ENCODE measurements at regions not wholly inside any gene's neighbourhood (a gene's known extent, or its start where the extent isn't known, plus 50 kb on each side); places are given as distances from the start of the nearest gene placed in this dataset.
A peak's percentile ranks its signal among the peaks of the same experiment; 100 is the strongest.

- POLR2A ChIA-PET: no interaction called here
- ATAC-seq (no peak), DNase-seq (ENCODE audit: low spot score) (no peak)
- CTCF ChIA-PET: no interaction called here
- H3K27me3 Mint-ChIP-seq (ENCODE audit: low read depth): peaks cover 10% of the 10 kb centered on the region; the same call in 1 of the 2 replicates
- TF ChIP-seq NFYB (CRISPR knock-in tag; conservative IDR thresholded peaks at IDR 0.05; ENCODE audit: low read depth): no peak
- peak; percentile 34; the same call in 1 of the 2 replicates for TF ChIP-seq GABPB1 (CRISPR knock-in tag; IDR thresholded peaks at IDR 0.05)
- TF ChIP-seq ETV6 (CRISPR knock-in tag; IDR thresholded peaks at IDR 0.05): no peak
- TF ChIP-seq USF2 (CRISPR knock-in tag; IDR thresholded peaks at IDR 0.05): no peak
- TF ChIP-seq TEAD4 (CRISPR knock-in tag; IDR thresholded peaks at IDR 0.05): no peak
- TF ChIP-seq, protein P1, sequence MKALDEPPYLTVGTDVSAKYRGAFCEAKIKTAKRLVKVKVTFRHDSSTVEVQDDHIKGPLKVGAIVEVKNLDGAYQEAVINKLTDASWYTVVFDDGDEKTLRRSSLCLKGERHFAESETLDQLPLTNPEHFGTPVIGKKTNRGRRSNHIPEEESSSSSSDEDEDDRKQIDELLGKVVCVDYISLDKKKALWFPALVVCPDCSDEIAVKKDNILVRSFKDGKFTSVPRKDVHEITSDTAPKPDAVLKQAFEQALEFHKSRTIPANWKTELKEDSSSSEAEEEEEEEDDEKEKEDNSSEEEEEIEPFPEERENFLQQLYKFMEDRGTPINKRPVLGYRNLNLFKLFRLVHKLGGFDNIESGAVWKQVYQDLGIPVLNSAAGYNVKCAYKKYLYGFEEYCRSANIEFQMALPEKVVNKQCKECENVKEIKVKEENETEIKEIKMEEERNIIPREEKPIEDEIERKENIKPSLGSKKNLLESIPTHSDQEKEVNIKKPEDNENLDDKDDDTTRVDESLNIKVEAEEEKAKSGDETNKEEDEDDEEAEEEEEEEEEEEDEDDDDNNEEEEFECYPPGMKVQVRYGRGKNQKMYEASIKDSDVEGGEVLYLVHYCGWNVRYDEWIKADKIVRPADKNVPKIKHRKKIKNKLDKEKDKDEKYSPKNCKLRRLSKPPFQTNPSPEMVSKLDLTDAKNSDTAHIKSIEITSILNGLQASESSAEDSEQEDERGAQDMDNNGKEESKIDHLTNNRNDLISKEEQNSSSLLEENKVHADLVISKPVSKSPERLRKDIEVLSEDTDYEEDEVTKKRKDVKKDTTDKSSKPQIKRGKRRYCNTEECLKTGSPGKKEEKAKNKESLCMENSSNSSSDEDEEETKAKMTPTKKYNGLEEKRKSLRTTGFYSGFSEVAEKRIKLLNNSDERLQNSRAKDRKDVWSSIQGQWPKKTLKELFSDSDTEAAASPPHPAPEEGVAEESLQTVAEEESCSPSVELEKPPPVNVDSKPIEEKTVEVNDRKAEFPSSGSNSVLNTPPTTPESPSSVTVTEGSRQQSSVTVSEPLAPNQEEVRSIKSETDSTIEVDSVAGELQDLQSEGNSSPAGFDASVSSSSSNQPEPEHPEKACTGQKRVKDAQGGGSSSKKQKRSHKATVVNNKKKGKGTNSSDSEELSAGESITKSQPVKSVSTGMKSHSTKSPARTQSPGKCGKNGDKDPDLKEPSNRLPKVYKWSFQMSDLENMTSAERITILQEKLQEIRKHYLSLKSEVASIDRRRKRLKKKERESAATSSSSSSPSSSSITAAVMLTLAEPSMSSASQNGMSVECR (CRISPR knock-in tag; IDR thresholded peaks at IDR 0.05; ENCODE audit: borderline replicate concordance): no peak
- TF ChIP-seq, protein P2, sequence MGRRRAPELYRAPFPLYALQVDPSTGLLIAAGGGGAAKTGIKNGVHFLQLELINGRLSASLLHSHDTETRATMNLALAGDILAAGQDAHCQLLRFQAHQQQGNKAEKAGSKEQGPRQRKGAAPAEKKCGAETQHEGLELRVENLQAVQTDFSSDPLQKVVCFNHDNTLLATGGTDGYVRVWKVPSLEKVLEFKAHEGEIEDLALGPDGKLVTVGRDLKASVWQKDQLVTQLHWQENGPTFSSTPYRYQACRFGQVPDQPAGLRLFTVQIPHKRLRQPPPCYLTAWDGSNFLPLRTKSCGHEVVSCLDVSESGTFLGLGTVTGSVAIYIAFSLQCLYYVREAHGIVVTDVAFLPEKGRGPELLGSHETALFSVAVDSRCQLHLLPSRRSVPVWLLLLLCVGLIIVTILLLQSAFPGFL (CRISPR knock-in tag; IDR thresholded peaks at IDR 0.05; ENCODE audit: borderline replicate concordance): no peak
- peaks cover 9% of the 10 kb centered on the region for H3K36me3 Mint-ChIP-seq
- peaks cover 53% of the 10 kb centered on the region for H3K9me3 Mint-ChIP-seq
- H3K4me1 Mint-ChIP-seq: peaks cover 5% of the 10 kb centered on the region; the same call in 1 of the 2 replicates
- H3K27ac Mint-ChIP-seq: no peak overlapping the region
- no peak overlapping the region for H3K4me3 Mint-ChIP-seq
Observed at GRCh38 chr16:9316615-9317014, 225.2 kb downstream of the HAPSTR1 start.

DNA sequence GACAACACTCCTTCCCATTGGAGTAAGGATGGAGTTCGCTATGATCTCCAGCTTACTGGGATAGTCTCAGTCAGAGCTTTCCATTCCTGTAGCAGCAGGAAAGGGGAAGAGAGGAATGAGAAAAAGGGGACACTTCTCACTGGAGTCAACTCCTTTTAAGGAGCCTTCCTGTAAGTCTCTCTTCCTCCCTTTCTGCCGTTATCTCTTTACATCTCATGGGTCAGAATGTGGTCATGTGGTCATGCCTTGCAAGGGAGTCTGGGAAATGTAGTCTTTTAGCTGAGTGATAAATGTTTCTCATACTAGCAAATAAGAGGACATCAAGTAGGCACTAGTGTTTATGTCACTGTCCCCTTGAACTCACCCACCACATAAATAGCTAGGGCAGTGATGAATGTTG, 227.3 kb downstream of the HAPSTR1 start:
- ChIA-PET CTCF (no interaction called here), POLR2A (no interaction called here)
- Mint-ChIP-seq H3K4me3 (no peak overlapping the region), H3K27me3 (ENCODE audit: low read depth) (peaks cover 6% of the 10 kb centered on the region; the same call in 1 of the 2 replicates), H3K4me1 (peaks cover 21% of the 10 kb centered on the region), H3K27ac (no peak overlapping the region), H3K36me3 (peaks cover 9% of the 10 kb centered on the region), H3K9me3 (peaks cover 50% of the 10 kb centered on the region)
- ATAC-seq (peak; percentile 64), DNase-seq (ENCODE audit: low spot score) (no peak)
- TF ChIP-seq USF2 (CRISPR knock-in tag; IDR thresholded peaks at IDR 0.05): peak; percentile 90
- no peak for TF ChIP-seq SMAD3 (CRISPR knock-in tag; IDR thresholded peaks at IDR 0.05; ENCODE audit: borderline replicate concordance)
- TF ChIP-seq USF1 (CRISPR knock-in tag; IDR thresholded peaks at IDR 0.05): peak; percentile 90
- no peak for TF ChIP-seq RORB (CRISPR knock-in tag; IDR thresholded peaks at IDR 0.05)

- TF ChIP-seq, protein P3, sequence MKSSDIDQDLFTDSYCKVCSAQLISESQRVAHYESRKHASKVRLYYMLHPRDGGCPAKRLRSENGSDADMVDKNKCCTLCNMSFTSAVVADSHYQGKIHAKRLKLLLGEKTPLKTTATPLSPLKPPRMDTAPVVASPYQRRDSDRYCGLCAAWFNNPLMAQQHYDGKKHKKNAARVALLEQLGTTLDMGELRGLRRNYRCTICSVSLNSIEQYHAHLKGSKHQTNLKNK (CRISPR knock-in tag; IDR thresholded peaks at IDR 0.05): no peak
- TF ChIP-seq MYBL2 (CRISPR knock-in tag; IDR thresholded peaks at IDR 0.05): no peak
- no peak for TF ChIP-seq TP53 (CRISPR knock-in tag; IDR thresholded peaks at IDR 0.05)
- TF ChIP-seq FOXK1 (CRISPR knock-in tag; IDR thresholded peaks at IDR 0.05): no peak
- no peak for TF ChIP-seq SMAD4 (CRISPR knock-in tag; IDR thresholded peaks at IDR 0.05)
- H3K27me3 Mint-ChIP-seq (ENCODE audit: low read depth): no peaks in the 10 kb centered on the region
- ATAC-seq (no peak), DNase-seq (ENCODE audit: low spot score) (no peak)
- H3K36me3 Mint-ChIP-seq: peaks cover 4% of the 10 kb centered on the region
- H3K9me3 Mint-ChIP-seq: peaks cover 32% of the 10 kb centered on the region
- CTCF ChIA-PET: interaction anchor here (1.9 kb wide), 1 partner anchor 11 kb away, joined by 4 read pairs; no protein-coding TSS in a partner anchor
- POLR2A ChIA-PET: no interaction called here
- H3K4me1 Mint-ChIP-seq: peaks cover 21% of the 10 kb centered on the region
- no peak overlapping the region for H3K4me3 Mint-ChIP-seq
- H3K27ac Mint-ChIP-seq: no peak overlapping the region
Observed at GRCh38 chr16:9322769-9323168, 231.3 kb downstream of the HAPSTR1 start.

All from WTC11 (cell line).